ENCODE measurements at regions not wholly inside any gene's neighbourhood (a gene's known extent, or its start where the extent isn't known, plus 50 kb on each side); places are given as distances from the start of the nearest gene placed in this dataset.

GRCh38 chr6:122315842-122316241, 83.6 kb upstream of the HSF2 start:
- no peak for DNase-seq

- no peak for DNase-seq
These were observed 76.6 kb upstream of the HSF2 start for GRCh38 chr6:122322824-122323223.

- no peak for DNase-seq
These were observed 76.1 kb upstream of the HSF2 start for GRCh38 chr6:122323361-122323760.

GRCh38 chr6:122330315-122330714, 69.1 kb upstream of the HSF2 start:
- DNase-seq: no peak

GRCh38 chr6:122337645-122338044, 61.8 kb upstream of the HSF2 start:
- no peak for DNase-seq

GRCh38 chr6:122339661-122340060, 59.8 kb upstream of the HSF2 start:
- DNase-seq: no peak

GRCh38 chr6:122347280-122347679, 52.2 kb upstream of the HSF2 start:
- no peak for DNase-seq

- no peak for DNase-seq
These were observed 51.7 kb upstream of the HSF2 start for GRCh38 chr6:122347751-122348150.

All from NCI-H526 (cell line).